GM19455 (cell line): ENCODE measurements at regions not wholly inside any gene's neighbourhood (a gene's known extent, or its start where the extent isn't known, plus 50 kb on each side); places are given as distances from the start of the nearest gene placed in this dataset.

Source experiments
- ATAC-seq: cut with Tn5 transposase; IDR thresholded peaks from one replicate; pipeline ENCODE4 v1.9.1; 2021; ENCODE audit not compliant: unreplicated experiment

- ATAC-seq, result no peak
Measured at GRCh38 chr6:113170454-113170853, 686.7 kb upstream of the MARCKS start.

GRCh38 chr6:113171882-113172281 lies 685.3 kb upstream of the MARCKS start:
- ATAC-seq, result no peak

GRCh38 chr6:113172531-113172966 lies 684.6 kb upstream of the MARCKS start:
- no peak for ATAC-seq

GRCh38 chr6:113178349-113178748 lies 678.8 kb upstream of the MARCKS start:
- ATAC-seq, result no peak

GRCh38 chr6:113181164-113181563 lies 676.0 kb upstream of the MARCKS start:
- no peak for ATAC-seq

GRCh38 chr6:113182370-113183141 lies 674.6 kb upstream of the MARCKS start:
- no peak for ATAC-seq

GRCh38 chr6:113184291-113184690 lies 672.9 kb upstream of the MARCKS start:
- ATAC-seq, result no peak

GRCh38 chr6:113184736-113185135 lies 672.4 kb upstream of the MARCKS start:
- ATAC-seq, result no peak

GRCh38 chr6:113185299-113185698 lies 671.8 kb upstream of the MARCKS start:
- ATAC-seq, result no peak

GRCh38 chr6:113187661-113188060 lies 669.5 kb upstream of the MARCKS start:
- ATAC-seq, result no peak

- no peak for ATAC-seq
Measured at GRCh38 chr6:113188962-113189361, 668.2 kb upstream of the MARCKS start.

GRCh38 chr6:113190170-113190569 lies 667.0 kb upstream of the MARCKS start:
- ATAC-seq, result no peak

GRCh38 chr6:113194090-113194489 lies 663.1 kb upstream of the MARCKS start:
- no peak for ATAC-seq

- ATAC-seq, result no peak
Measured at GRCh38 chr6:113202852-113203714, 654.1 kb upstream of the MARCKS start.

- no peak for ATAC-seq
Measured at GRCh38 chr6:113203715-113204110, 653.4 kb upstream of the MARCKS start.

- no peak for ATAC-seq
Measured at GRCh38 chr6:113205553-113205952, 651.6 kb upstream of the MARCKS start.

GRCh38 chr6:113208726-113209125 lies 648.4 kb upstream of the MARCKS start:
- ATAC-seq, result no peak

- ATAC-seq, result no peak
Measured at GRCh38 chr6:113209315-113209714, 647.8 kb upstream of the MARCKS start.

- ATAC-seq, result no peak
Measured at GRCh38 chr6:113211170-113211569, 646.0 kb upstream of the MARCKS start.

- no peak for ATAC-seq
Measured at GRCh38 chr6:113219783-113220182, 637.4 kb upstream of the MARCKS start.

- no peak for ATAC-seq
Measured at GRCh38 chr6:113220832-113221231, 636.3 kb upstream of the MARCKS start.

- no peak for ATAC-seq
Measured at GRCh38 chr6:113221850-113222249, 635.3 kb upstream of the MARCKS start.
